B cell (primary cell): ENCODE measurements at regions not wholly inside any gene's neighbourhood (a gene's known extent, or its start where the extent isn't known, plus 50 kb on each side); places are given as distances from the start of the nearest gene placed in this dataset.
A peak's percentile ranks its signal among the peaks of the same experiment; 100 is the strongest.
"Not testable (repeated sequence)": the region's sequence is repeated elsewhere in the genome, so short reads cannot be mapped to it uniquely, and the experiment has no call there.

Source experiments
- ATAC-seq: fragments of 200-7000 bp; cut with Tn5 transposase; one replicate; pipeline ENCODE4 v1.10.0; 2021; ENCODE audit warnings: low read depth, mild to moderate bottlenecking, moderate number of reproducible peaks, moderate library complexity
- CTCF ChIA-PET: fragments of 350-600 bp; sonication (Branson Sonifier 250); formaldehyde crosslinking; loops from one replicate; lab custom pipeline; 2021; ENCODE audit warnings: antibody characterized with exemption, inconsistent platforms; lab: Charles Lee
- POLR2A ChIA-PET: fragments of 350-600 bp; sonication (Branson Sonifier 250); formaldehyde crosslinking; loops from one replicate; lab custom pipeline; 2021; ENCODE audit warnings: antibody characterized with exemption; lab: Charles Lee
- DNase-seq: peaks from one replicate; pipeline ENCODE4 v3.0.0; 2013
- H2AFZ ChIP-seq: 2 replicates; pipeline ENCODE4 v1.6.1; 2012; ENCODE audit warnings: mild to moderate bottlenecking, low read depth, low read length; ENCODE audit not compliant: insufficient read depth, poor library complexity, severe bottlenecking
- H3K27ac ChIP-seq, 2 donors: 1 replicate in 1 of 2; 2 replicates in 1 of 2; pipeline ENCODE4 v1.5.1; 2012 to 2013; ENCODE audit warnings: low read length in 2 of 2, mild to moderate bottlenecking in 2 of 2, moderate library complexity in 1 of 2
- H3K27me3 ChIP-seq, 4 experiments: fragments of 200-600 bp in 1 of 4; sonication (generic) in 1 of 4; replicated peaks in 1 of 4; 1 replicate in 2 of 4; 2 replicates in 2 of 4; pipeline versions ENCODE4 v1.6.1 to v1.7.0; 2013 to 2016; ENCODE audit warnings: low read length in 3 of 4, mild to moderate bottlenecking in 2 of 4, mixed read lengths in 1 of 4, moderate library complexity in 1 of 4; ENCODE audit not compliant: insufficient read depth in 4 of 4, control insufficient read depth in 3 of 4; ENCODE audit errors: control extremely low read depth in 1 of 4
- H3K36me3 ChIP-seq, 2 experiments: replicated peaks in 1 of 2; 1 replicate in 1 of 2; 2 replicates in 1 of 2; pipeline versions ENCODE4 v1.6.1 to v1.7.1; 2013; ENCODE audit warnings: low read length in 1 of 2; ENCODE audit not compliant: insufficient read depth in 2 of 2, control insufficient read depth in 1 of 2; ENCODE audit errors: control extremely low read depth in 1 of 2, extremely low read depth in 1 of 2
- H3K4me1 ChIP-seq, 2 donors: fragments of 200-600 bp in 1 of 2; sonication (generic) in 1 of 2; 1 replicate in 1 of 2; 2 replicates in 1 of 2; pipeline versions ENCODE4 v1.5.1 to v1.6.1; 2013 to 2017; ENCODE audit warnings: low read length in 2 of 2; ENCODE audit not compliant: control insufficient read depth in 2 of 2, insufficient read depth in 2 of 2
- H3K4me2 ChIP-seq: replicated peaks from 2 replicates; pipeline ENCODE3; 2012; ENCODE audit warnings: mild to moderate bottlenecking, low read depth, low read length; ENCODE audit not compliant: poor library complexity, severe bottlenecking
- H3K4me3 ChIP-seq, 5 experiments: fragments of 200-600 bp in 1 of 5; sonication (generic) in 1 of 5; 1 replicate in 3 of 5; 2 replicates in 2 of 5; pipeline versions ENCODE4 v1.5.1 to v1.7.0; 2011 to 2016; ENCODE audit warnings: low read length in 4 of 5, mild to moderate bottlenecking in 4 of 5, low read depth in 2 of 5, control low read depth in 1 of 5, moderate library complexity in 1 of 5; ENCODE audit not compliant: insufficient read depth in 1 of 5; ENCODE audit errors: control extremely low read depth in 1 of 5, extremely low read depth in 1 of 5
- H3K79me2 ChIP-seq: fragments of 200-600 bp; sonication (generic); one replicate; pipeline ENCODE4 v1.6.0; 2016; ENCODE audit warnings: low read length; ENCODE audit not compliant: control insufficient read depth, insufficient read depth
- H3K9ac ChIP-seq: fragments of 200-600 bp; sonication (generic); 2 replicates; pipeline ENCODE4 v1.6.1; 2017; ENCODE audit warnings: mild to moderate bottlenecking, low read length, moderate library complexity
- H3K9me3 ChIP-seq, 3 donors: one replicate each; pipeline versions ENCODE4 v1.6.1 to v1.7.1; 2013; ENCODE audit warnings: low read length in 2 of 3; ENCODE audit not compliant: control insufficient read depth in 2 of 3, insufficient read depth in 1 of 3; ENCODE audit errors: control extremely low read depth in 1 of 3
- H4K20me1 ChIP-seq: 2 replicates; pipeline ENCODE4 v1.6.0; 2012; ENCODE audit warnings: mild to moderate bottlenecking, low read length; ENCODE audit not compliant: insufficient read depth, control insufficient read depth, poor library complexity, severe bottlenecking
- H3K27ac Mint-ChIP-seq: one replicate; pipeline ENCODE4 v1.8.0; 2021; ENCODE audit warnings: mixed read lengths
- H3K27me3 Mint-ChIP-seq: one replicate; pipeline ENCODE4 v1.8.0; 2021; ENCODE audit warnings: mixed read lengths
- H3K4me1 Mint-ChIP-seq: one replicate; pipeline ENCODE4 v1.8.0; 2021; ENCODE audit warnings: mixed read lengths
- H3K4me3 Mint-ChIP-seq: one replicate; pipeline ENCODE4 v1.8.0; 2021; ENCODE audit warnings: mixed read lengths
- H3K9me3 Mint-ChIP-seq: one replicate; pipeline ENCODE4 v1.8.0; 2022; ENCODE audit warnings: mixed read lengths; ENCODE audit not compliant: insufficient read depth
- EZH2 ChIP-seq: IDR thresholded peaks from 2 replicates; pipeline ENCODE4 v1.6.1; 2012; ENCODE audit warnings: borderline replicate concordance, low read depth, mild to moderate bottlenecking, moderate library complexity, low read length; ENCODE audit not compliant: insufficient read depth, poor library complexity, severe bottlenecking
- WGBS: methylation state at CpG from one replicate; pipeline ENCODE4 v1.1.5; 2013; ENCODE audit warnings: missing lambda C conversion rate; ENCODE audit not compliant: insufficient coverage; 5-methylcytosine and 5-hydroxymethylcytosine counted together
- intact Hi-C: fragments of 100-400 bp; cut with micrococcal nuclease; formaldehyde crosslinking; loops from one replicate; pipeline ENCODE4 v1.10.0; 2022
- TF ChIP-seq, protein P1 (sequence below): fragments of 200-600 bp; IDR thresholded peaks from one replicate; pipeline ENCODE4 v1.8.0; 2022; ENCODE audit warnings: antibody characterized with exemption, mild to moderate bottlenecking

DNA sequence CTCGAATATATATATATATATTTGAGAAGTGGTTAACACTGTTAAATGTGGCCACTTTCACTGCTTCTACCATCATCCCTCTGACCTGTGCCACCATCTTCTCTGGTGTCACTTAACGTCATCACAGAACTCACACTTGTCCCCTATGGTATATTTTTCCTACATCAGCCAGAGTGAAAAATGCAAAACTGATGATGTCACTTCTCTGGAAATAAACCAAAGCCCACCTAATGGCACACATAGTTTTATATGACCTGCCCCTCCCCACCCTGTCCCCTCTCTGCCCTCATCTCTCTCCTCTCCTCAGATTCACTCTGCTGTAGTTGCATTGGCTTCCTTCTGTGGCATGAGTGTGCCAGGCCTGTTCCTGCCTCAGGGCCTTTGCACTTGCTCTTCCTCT lies 63.9 kb upstream of the IFNGR1 start:
- ChIA-PET POLR2A (interaction anchor here (0.6 kb wide), 1 partner anchor 288 kb away, joined by 3 read pairs; no protein-coding TSS in a partner anchor), CTCF (interaction anchor here (1.1 to 2.2 kb wide), 3 partner anchors 10 to 31 kb away, joined by 3 to 7 read pairs (median 4); no protein-coding TSS in a partner anchor)
- intact Hi-C loops = no loop called here
- H3K27ac ChIP-seq = no peak overlapping the region
- no peaks in the 10 kb centered on the region for H3K27me3 Mint-ChIP-seq
- no peak overlapping the region for H3K4me3 ChIP-seq
- H3K9ac ChIP-seq = no peak overlapping the region
- no peaks in the 10 kb centered on the region for H3K9me3 ChIP-seq
- H3K4me3 Mint-ChIP-seq = no peak overlapping the region
- no peaks in the 10 kb centered on the region for H3K79me2 ChIP-seq
- ATAC-seq (no peak), DNase-seq (no peak)
- WGBS = 92% methylated on average over 1 of the region's 2 CpGs
- TF ChIP-seq, protein P1, sequence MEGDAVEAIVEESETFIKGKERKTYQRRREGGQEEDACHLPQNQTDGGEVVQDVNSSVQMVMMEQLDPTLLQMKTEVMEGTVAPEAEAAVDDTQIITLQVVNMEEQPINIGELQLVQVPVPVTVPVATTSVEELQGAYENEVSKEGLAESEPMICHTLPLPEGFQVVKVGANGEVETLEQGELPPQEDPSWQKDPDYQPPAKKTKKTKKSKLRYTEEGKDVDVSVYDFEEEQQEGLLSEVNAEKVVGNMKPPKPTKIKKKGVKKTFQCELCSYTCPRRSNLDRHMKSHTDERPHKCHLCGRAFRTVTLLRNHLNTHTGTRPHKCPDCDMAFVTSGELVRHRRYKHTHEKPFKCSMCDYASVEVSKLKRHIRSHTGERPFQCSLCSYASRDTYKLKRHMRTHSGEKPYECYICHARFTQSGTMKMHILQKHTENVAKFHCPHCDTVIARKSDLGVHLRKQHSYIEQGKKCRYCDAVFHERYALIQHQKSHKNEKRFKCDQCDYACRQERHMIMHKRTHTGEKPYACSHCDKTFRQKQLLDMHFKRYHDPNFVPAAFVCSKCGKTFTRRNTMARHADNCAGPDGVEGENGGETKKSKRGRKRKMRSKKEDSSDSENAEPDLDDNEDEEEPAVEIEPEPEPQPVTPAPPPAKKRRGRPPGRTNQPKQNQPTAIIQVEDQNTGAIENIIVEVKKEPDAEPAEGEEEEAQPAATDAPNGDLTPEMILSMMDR = no peak
- no peak for TF ChIP-seq EZH2
- no peaks in the 10 kb centered on the region for H3K27me3 ChIP-seq
- peaks cover 36 to 39% of the 10 kb centered on the region in 2 donors for H3K4me1 ChIP-seq
- peaks cover 49% of the 10 kb centered on the region for H3K4me1 Mint-ChIP-seq
- H4K20me1 ChIP-seq = no peaks in the 10 kb centered on the region
- peak overlapping the region; percentile 23 for H3K27ac Mint-ChIP-seq
- H2AFZ ChIP-seq = no peak overlapping the region
- H3K9me3 Mint-ChIP-seq = peaks cover 3% of the 10 kb centered on the region
- no peaks in the 10 kb centered on the region for H3K36me3 ChIP-seq
- no peak overlapping the region for H3K4me2 ChIP-seq

DNA sequence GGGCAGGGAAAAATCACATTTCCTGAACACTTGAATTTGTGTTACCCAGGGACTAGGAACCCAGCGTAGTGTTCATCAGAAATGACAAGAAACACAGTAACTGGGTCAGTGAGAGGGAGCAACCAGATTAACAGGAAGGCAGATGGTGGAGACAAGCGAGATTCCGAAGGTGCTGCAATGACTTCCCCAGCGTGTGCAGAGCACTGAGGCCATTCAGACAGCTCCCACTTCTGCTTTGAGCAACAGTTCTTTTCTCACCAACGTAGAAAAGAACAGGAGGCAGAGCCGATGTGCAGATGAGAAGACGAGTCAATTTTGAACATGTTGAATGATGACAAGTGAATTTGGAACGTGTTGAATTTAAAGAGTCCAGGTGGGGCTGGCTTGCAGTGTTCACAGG lies 63.1 kb upstream of the IFNGR1 start:
- H3K9me3 ChIP-seq = no peaks in the 10 kb centered on the region
- ATAC-seq (peak; percentile 62), DNase-seq (peak; percentile 54)
- ChIA-PET POLR2A (interaction anchor here (0.5 kb wide), 1 partner anchor 149 kb away, joined by 3 read pairs; no protein-coding TSS in a partner anchor), CTCF (interaction anchor here (1.0 kb wide), 1 partner anchor 60 kb away, joined by 3 read pairs; no protein-coding TSS in a partner anchor)
- no peaks in the 10 kb centered on the region for H3K79me2 ChIP-seq
- H2AFZ ChIP-seq = peak overlapping the region; percentile 56
- H3K27ac ChIP-seq = no peak overlapping the region
- Mint-ChIP-seq H3K9me3 (no peaks in the 10 kb centered on the region), H3K27ac (peak overlapping the region; percentile 70), H3K4me3 (peak overlapping the region; percentile 59), H3K4me1 (peaks cover 49% of the 10 kb centered on the region), H3K27me3 (no peaks in the 10 kb centered on the region)
- H3K4me1 ChIP-seq = peaks cover 36 to 39% of the 10 kb centered on the region in 2 donors
- 8% methylated on average over 8 of the region's 8 CpGs for WGBS
- H4K20me1 ChIP-seq = no peaks in the 10 kb centered on the region
- intact Hi-C loops = no loop called here
- TF ChIP-seq EZH2 = no peak
- TF ChIP-seq, protein P1 = no peak
- peak overlapping the region; percentile 28 for H3K9ac ChIP-seq
- H3K4me2 ChIP-seq = peak overlapping the region; percentile 57
- no peaks in the 10 kb centered on the region for H3K36me3 ChIP-seq
- no peaks in the 10 kb centered on the region for H3K27me3 ChIP-seq
- H3K4me3 ChIP-seq = peak overlapping the region in 1 of 5 experiments; percentile 22

DNA sequence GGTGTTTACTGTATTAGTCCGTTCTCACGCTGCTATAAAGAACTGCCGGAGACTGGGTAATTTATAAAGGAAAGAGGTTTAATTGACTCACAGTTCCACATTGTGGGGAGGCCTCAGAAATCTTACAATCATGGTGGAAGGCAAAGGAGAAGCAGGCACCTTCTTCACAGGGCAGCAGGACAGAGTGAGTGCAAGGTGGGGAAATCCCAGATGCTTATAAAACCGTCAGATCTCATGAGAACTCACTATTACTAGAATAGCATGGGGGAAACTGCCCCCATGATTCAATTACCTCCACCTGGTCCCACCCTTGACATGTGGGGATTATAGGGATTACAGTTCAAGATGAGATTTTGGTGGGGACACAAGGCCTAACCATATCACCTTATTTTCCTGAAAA lies 60.1 kb upstream of the IFNGR1 start:
- POLR2A ChIA-PET, H3K79me2 ChIP-seq, ATAC-seq, H3K9me3 ChIP-seq, H3K27me3 Mint-ChIP-seq, H3K4me2 ChIP-seq, H3K4me3 ChIP-seq, H3K27me3 ChIP-seq, H4K20me1 ChIP-seq, H3K36me3 ChIP-seq, H3K4me3 Mint-ChIP-seq, H3K9me3 Mint-ChIP-seq, H3K9ac ChIP-seq: not testable (repeated sequence)
- H3K27ac Mint-ChIP-seq = peak overlapping the region; percentile 1
- peak overlapping the region; percentile 40 for H2AFZ ChIP-seq
- peak overlapping the region in 1 of 2 donors; percentile 56 for H3K27ac ChIP-seq
- CTCF ChIA-PET = interaction anchor here (1.1 to 4.5 kb wide), 3 partner anchors 9 to 185 kb away, joined by 3 to 31 read pairs (median 3); no protein-coding TSS in a partner anchor
- DNase-seq = peak; percentile 27
- intact Hi-C loops = loop anchor here (10.0 kb wide), 1 partner anchor 206 kb away; no protein-coding TSS in a partner anchor
- WGBS = 50% methylated on average over 2 of the region's 4 CpGs
- peaks cover 33 to 34% of the 10 kb centered on the region in 2 donors for H3K4me1 ChIP-seq
- H3K4me1 Mint-ChIP-seq = peaks cover 43% of the 10 kb centered on the region
